Mesenchymal stem cell (in vitro differentiated cells and primary cell): ENCODE measurements at regions not wholly inside any gene's neighbourhood (a gene's known extent, or its start where the extent isn't known, plus 50 kb on each side); places are given as distances from the start of the nearest gene placed in this dataset.

Experiments
- DNase-seq: peaks from one replicate; pipeline ENCODE4 v3.0.0-alpha.2; 2013
- H2AFZ ChIP-seq: one replicate; pipeline ENCODE4 v1.6.1; 2013; ENCODE audit warnings: low read depth, mild to moderate bottlenecking, control low read depth, inconsistent platforms, low read length, moderate library complexity
- H2AK5ac ChIP-seq: 2 replicates; pipeline ENCODE4 v1.6.1; 2013; ENCODE audit warnings: low read length, moderate library complexity, mild to moderate bottlenecking, inconsistent platforms; ENCODE audit not compliant: severe bottlenecking
- H2BK120ac ChIP-seq: one replicate; pipeline ENCODE4 v1.6.1; 2013; ENCODE audit warnings: low read depth, mild to moderate bottlenecking, inconsistent platforms, low read length, moderate library complexity
- H2BK12ac ChIP-seq, 2 experiments: one replicate each; pipeline ENCODE4 v1.6.1; 2013; ENCODE audit warnings: inconsistent platforms in 2 of 2, low read length in 2 of 2, mild to moderate bottlenecking in 2 of 2, moderate library complexity in 2 of 2, control low read depth in 1 of 2
- H2BK15ac ChIP-seq: one replicate; pipeline ENCODE4 v1.6.1; 2013; ENCODE audit warnings: mild to moderate bottlenecking, low read depth, inconsistent platforms; ENCODE audit not compliant: poor library complexity, severe bottlenecking
- H2BK5ac ChIP-seq: 2 replicates; pipeline ENCODE4 v1.6.1; 2013; ENCODE audit warnings: low read depth, mild to moderate bottlenecking, low read length, control low read depth, inconsistent platforms; ENCODE audit not compliant: poor library complexity, severe bottlenecking
- H3K14ac ChIP-seq, 2 experiments: one replicate each; pipeline ENCODE4 v1.6.1; 2013; ENCODE audit warnings: inconsistent platforms in 2 of 2, low read length in 2 of 2, control low read depth in 1 of 2, mild to moderate bottlenecking in 1 of 2, moderate library complexity in 1 of 2
- H3K18ac ChIP-seq, 2 experiments: one replicate each; pipeline ENCODE4 v1.6.1; 2013; ENCODE audit warnings: inconsistent platforms in 2 of 2, low read length in 2 of 2, control low read depth in 1 of 2, low read depth in 1 of 2, mild to moderate bottlenecking in 1 of 2
- H3K23ac ChIP-seq, 2 experiments: one replicate each; pipeline ENCODE4 v1.6.1; 2013; ENCODE audit warnings: inconsistent platforms in 2 of 2, low read length in 2 of 2, mild to moderate bottlenecking in 2 of 2, moderate library complexity in 2 of 2, control low read depth in 1 of 2
- H3K27ac ChIP-seq: 2 replicates; pipeline ENCODE4 v1.5.1; 2013; ENCODE audit warnings: mild to moderate bottlenecking, moderate library complexity, low read length, control low read depth, inconsistent platforms; ENCODE audit not compliant: poor library complexity, severe bottlenecking
- H3K27me3 ChIP-seq, 2 experiments: 2 replicates each; pipeline versions ENCODE4 v1.6.1 to v1.7.0; 2013; ENCODE audit warnings: low read length in 2 of 2, mild to moderate bottlenecking in 2 of 2, moderate library complexity in 2 of 2, control low read depth in 1 of 2, inconsistent platforms in 1 of 2; ENCODE audit not compliant: control insufficient read depth in 1 of 2, insufficient read depth in 1 of 2
- H3K36me3 ChIP-seq, 2 experiments: 2 replicates each; pipeline versions ENCODE4 v1.6.1 to v1.7.0; 2013; ENCODE audit warnings: low read length in 2 of 2, control low read depth in 1 of 2, inconsistent platforms in 1 of 2, low read depth in 1 of 2, mild to moderate bottlenecking in 1 of 2; ENCODE audit not compliant: insufficient read depth in 2 of 2, control insufficient read depth in 1 of 2
- H3K4ac ChIP-seq, 2 experiments: one replicate each; pipeline ENCODE4 v1.6.1; 2013; ENCODE audit warnings: inconsistent platforms in 2 of 2, low read length in 2 of 2, mild to moderate bottlenecking in 2 of 2, moderate library complexity in 2 of 2, control low read depth in 1 of 2, low read depth in 1 of 2
- H3K4me1 ChIP-seq: 2 replicates; pipeline ENCODE4 v1.6.1; 2013; ENCODE audit warnings: low read depth, low read length, control low read depth; ENCODE audit not compliant: control insufficient read depth, insufficient read depth
- H3K4me2 ChIP-seq: 2 replicates; pipeline ENCODE4 v1.6.1; 2013; ENCODE audit warnings: low read length, mild to moderate bottlenecking, inconsistent platforms; ENCODE audit not compliant: poor library complexity, severe bottlenecking
- H3K4me3 ChIP-seq, 2 experiments: 2 replicates each; pipeline versions ENCODE4 v1.5.1 to v1.7.0; 2013; ENCODE audit warnings: low read length in 2 of 2, mild to moderate bottlenecking in 2 of 2, control low read depth in 1 of 2, low read depth in 1 of 2; ENCODE audit not compliant: insufficient read depth in 1 of 2
- H3K79me1 ChIP-seq: replicated peaks from 2 replicates; pipeline ENCODE4 v1.6.1; 2013; ENCODE audit warnings: mild to moderate bottlenecking, control low read depth, low read length, inconsistent platforms; ENCODE audit not compliant: poor library complexity, severe bottlenecking
- H3K9ac ChIP-seq: 2 replicates; pipeline ENCODE4 v1.7.0; 2013; ENCODE audit warnings: mild to moderate bottlenecking, low read length, moderate library complexity
- H3K9me3 ChIP-seq: 2 replicates; pipeline ENCODE4 v1.7.0; 2013; ENCODE audit warnings: mild to moderate bottlenecking, low read length; ENCODE audit not compliant: control insufficient read depth
- H4K8ac ChIP-seq: one replicate; pipeline ENCODE4 v1.6.1; 2013; ENCODE audit warnings: inconsistent platforms, mild to moderate bottlenecking, low read length, moderate library complexity
- H4K91ac ChIP-seq: one replicate; pipeline ENCODE4 v1.6.1; 2013; ENCODE audit warnings: mild to moderate bottlenecking, low read length, inconsistent platforms
- WGBS: methylation state at CpG from one replicate; pipeline ENCODE4 v1.1.7; 2013; ENCODE audit warnings: mixed read lengths; 5-methylcytosine and 5-hydroxymethylcytosine counted together

GRCh38 chr3:151584566-151584965 lies 123.7 kb upstream of the IGSF10 start:
- H3K79me1 ChIP-seq, result no peaks in the 10 kb centered on the region
- no peak for DNase-seq
- H3K36me3 ChIP-seq, result no peaks in the 10 kb centered on the region
- no peaks in the 10 kb centered on the region for H3K27me3 ChIP-seq
- H3K18ac ChIP-seq, result no peak overlapping the region
- H4K91ac ChIP-seq, result no peak overlapping the region
- no peak overlapping the region for H3K9ac ChIP-seq
- 89% methylated on average over 1 of the region's 2 CpGs for WGBS
- no peak overlapping the region for H2AK5ac ChIP-seq
- no peak overlapping the region for H2BK15ac ChIP-seq
- no peak overlapping the region for H3K14ac ChIP-seq
- H2BK5ac ChIP-seq, result no peak overlapping the region
- H2AFZ ChIP-seq, result no peak overlapping the region
- no peak overlapping the region for H3K4me3 ChIP-seq
- H3K4me2 ChIP-seq, result no peak overlapping the region
- no peak overlapping the region for H3K27ac ChIP-seq
- H3K9me3 ChIP-seq, result no peaks in the 10 kb centered on the region
- no peak overlapping the region for H2BK12ac ChIP-seq
- no peak overlapping the region for H3K4ac ChIP-seq
- no peak overlapping the region for H4K8ac ChIP-seq
- no peaks in the 10 kb centered on the region for H3K4me1 ChIP-seq
- no peak overlapping the region for H2BK120ac ChIP-seq
- H3K23ac ChIP-seq, result no peak overlapping the region

DNA sequence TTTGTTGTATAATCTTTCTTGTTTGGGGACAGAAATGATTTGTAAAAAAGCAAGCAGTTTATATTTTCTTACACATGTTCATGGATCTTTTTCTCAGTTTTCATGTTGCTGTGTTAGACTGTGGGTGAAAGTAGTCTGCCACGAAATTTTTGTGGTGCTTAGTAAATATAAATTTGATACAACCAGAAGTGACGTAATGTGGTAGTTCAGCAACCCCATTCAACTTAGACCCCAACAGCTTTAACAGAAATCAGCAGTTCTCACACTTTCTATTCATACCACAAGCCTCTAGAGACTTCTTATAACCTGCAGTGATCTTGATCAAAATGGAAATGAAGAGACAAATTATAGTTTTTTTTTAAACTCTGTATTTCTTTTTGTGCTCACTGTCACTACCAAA lies 120.2 kb upstream of the IGSF10 start:
- Histone ChIP-seq H2BK15ac (no peak overlapping the region), H2AK5ac (no peak overlapping the region), H3K9me3 (no peaks in the 10 kb centered on the region), H3K18ac (no peak overlapping the region), H4K91ac (no peak overlapping the region), H3K23ac (no peak overlapping the region), H3K9ac (no peak overlapping the region), H3K27ac (peak overlapping the region; percentile 7), H3K14ac (no peak overlapping the region), H3K4ac (no peak overlapping the region), H3K79me1 (no peaks in the 10 kb centered on the region), H3K4me3 (no peak overlapping the region), H2AFZ (no peak overlapping the region), H3K4me1 (no peaks in the 10 kb centered on the region), H3K4me2 (no peak overlapping the region), H4K8ac (no peak overlapping the region), H2BK5ac (no peak overlapping the region), H3K27me3 (no peaks in the 10 kb centered on the region), H2BK120ac (no peak overlapping the region), H2BK12ac (no peak overlapping the region), H3K36me3 (no peaks in the 10 kb centered on the region)
- WGBS, result no CpG with 5 or more reads among the region's 2 CpGs
- no peak for DNase-seq

GRCh38 chr3:151580591-151580990 lies 119.7 kb upstream of the IGSF10 start:
- H3K4ac ChIP-seq, result no peak overlapping the region
- H2AFZ ChIP-seq, result no peak overlapping the region
- H3K4me3 ChIP-seq, result peak overlapping the region in 1 of 2 experiments; percentile 19
- no peak overlapping the region for H2AK5ac ChIP-seq
- H3K36me3 ChIP-seq, result no peaks in the 10 kb centered on the region
- H3K23ac ChIP-seq, result no peak overlapping the region
- H3K18ac ChIP-seq, result no peak overlapping the region
- DNase-seq, result peak; percentile 75
- no peaks in the 10 kb centered on the region for H3K9me3 ChIP-seq
- no peak overlapping the region for H3K14ac ChIP-seq
- no peak overlapping the region for H3K4me2 ChIP-seq
- H3K9ac ChIP-seq, result peak overlapping the region; percentile 45
- WGBS, result no CpG with 5 or more reads among the region's 2 CpGs
- H2BK12ac ChIP-seq, result no peak overlapping the region
- no peaks in the 10 kb centered on the region for H3K79me1 ChIP-seq
- no peak overlapping the region for H3K27ac ChIP-seq
- H4K8ac ChIP-seq, result no peak overlapping the region
- H2BK5ac ChIP-seq, result no peak overlapping the region
- no peaks in the 10 kb centered on the region for H3K4me1 ChIP-seq
- no peak overlapping the region for H2BK15ac ChIP-seq
- no peaks in the 10 kb centered on the region for H3K27me3 ChIP-seq
- no peak overlapping the region for H4K91ac ChIP-seq
- H2BK120ac ChIP-seq, result no peak overlapping the region

GRCh38 chr3:151579571-151580270 lies 118.9 kb upstream of the IGSF10 start:
- Histone ChIP-seq H3K4me1 (no peaks in the 10 kb centered on the region), H3K9me3 (no peaks in the 10 kb centered on the region), H2BK120ac (no peak overlapping the region), H2BK15ac (no peak overlapping the region), H3K79me1 (no peaks in the 10 kb centered on the region), H2AK5ac (no peak overlapping the region), H4K8ac (no peak overlapping the region), H3K4me2 (no peak overlapping the region), H3K23ac (no peak overlapping the region), H2BK12ac (no peak overlapping the region), H3K27ac (no peak overlapping the region), H3K4ac (no peak overlapping the region), H3K18ac (no peak overlapping the region), H3K36me3 (no peaks in the 10 kb centered on the region), H3K4me3 (no peak overlapping the region), H2BK5ac (no peak overlapping the region), H3K27me3 (no peaks in the 10 kb centered on the region), H3K14ac (no peak overlapping the region), H4K91ac (no peak overlapping the region), H3K9ac (peak overlapping the region; percentile 19), H2AFZ (no peak overlapping the region)
- DNase-seq, result peak; percentile 10
- WGBS, result 84% methylated on average over 2 of the region's 3 CpGs
